GM19240 (cell line): ENCODE measurements at regions not wholly inside any gene's neighbourhood (a gene's known extent, or its start where the extent isn't known, plus 50 kb on each side); places are given as distances from the start of the nearest gene placed in this dataset.

ENCODE experiments used
- DNase-seq: peaks from one replicate; pipeline ENCODE4 v3.0.0; 2011; ENCODE audit warnings: low spot score; ENCODE audit not compliant: insufficient read length

DNA sequence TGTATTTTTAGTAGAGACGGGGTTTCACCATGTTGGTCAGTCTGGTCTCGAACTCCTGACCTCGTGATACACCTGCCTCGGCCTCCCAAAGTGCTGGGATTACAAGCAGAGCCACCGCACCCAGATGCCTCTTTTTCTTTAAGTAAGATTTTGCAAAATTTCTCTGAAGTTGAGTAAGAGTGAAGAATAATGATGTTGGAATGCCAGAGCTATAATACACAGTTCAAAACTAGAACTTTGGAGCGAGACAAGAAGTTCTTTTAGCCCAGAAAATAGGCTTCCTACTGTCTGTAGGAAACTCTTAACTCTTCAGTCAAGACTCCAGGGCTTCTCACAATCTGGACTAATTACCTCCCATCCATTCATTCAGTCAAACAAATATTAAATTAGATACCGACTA, 51.4 kb downstream of the MARCHF4 start:
- DNase-seq: no peak

DNA sequence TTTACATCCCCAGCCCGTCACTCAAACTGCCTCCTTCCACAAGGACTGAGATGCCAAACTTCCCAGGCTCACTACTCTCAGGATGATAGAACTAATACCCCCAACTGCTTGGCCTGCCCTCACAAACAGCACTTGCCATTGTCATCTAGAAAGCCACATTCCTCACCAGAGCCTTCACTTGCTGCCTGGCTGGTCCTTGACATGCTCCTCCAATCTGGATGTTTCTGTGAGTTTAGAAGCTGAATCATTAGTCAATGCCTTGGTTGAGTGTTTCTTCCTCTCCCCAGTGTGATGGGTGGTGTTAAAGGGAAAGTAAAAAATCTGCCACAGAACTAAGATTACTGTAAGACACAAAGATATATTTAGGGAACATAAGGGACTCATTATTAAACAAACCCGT, 52.5 kb downstream of the MARCHF4 start:
- DNase-seq: no peak

DNA sequence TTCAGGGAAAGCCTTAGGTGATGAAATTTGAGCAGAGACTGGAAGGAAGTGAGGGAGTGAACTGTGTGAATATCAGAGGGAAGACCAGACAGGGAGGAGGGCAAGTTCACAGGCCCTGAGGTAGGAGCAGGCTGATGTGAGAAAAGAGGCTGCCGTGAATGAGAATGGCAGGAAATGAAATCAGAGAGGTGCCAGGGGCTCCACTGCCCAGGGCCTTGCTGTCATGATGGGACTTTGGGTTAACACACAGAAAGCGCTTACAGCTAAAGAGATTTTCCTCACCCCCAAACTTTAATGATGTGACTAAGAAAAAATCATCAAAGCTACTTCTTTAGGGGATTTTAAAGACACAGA, 53.8 kb downstream of the MARCHF4 start:
- no peak for DNase-seq

DNA sequence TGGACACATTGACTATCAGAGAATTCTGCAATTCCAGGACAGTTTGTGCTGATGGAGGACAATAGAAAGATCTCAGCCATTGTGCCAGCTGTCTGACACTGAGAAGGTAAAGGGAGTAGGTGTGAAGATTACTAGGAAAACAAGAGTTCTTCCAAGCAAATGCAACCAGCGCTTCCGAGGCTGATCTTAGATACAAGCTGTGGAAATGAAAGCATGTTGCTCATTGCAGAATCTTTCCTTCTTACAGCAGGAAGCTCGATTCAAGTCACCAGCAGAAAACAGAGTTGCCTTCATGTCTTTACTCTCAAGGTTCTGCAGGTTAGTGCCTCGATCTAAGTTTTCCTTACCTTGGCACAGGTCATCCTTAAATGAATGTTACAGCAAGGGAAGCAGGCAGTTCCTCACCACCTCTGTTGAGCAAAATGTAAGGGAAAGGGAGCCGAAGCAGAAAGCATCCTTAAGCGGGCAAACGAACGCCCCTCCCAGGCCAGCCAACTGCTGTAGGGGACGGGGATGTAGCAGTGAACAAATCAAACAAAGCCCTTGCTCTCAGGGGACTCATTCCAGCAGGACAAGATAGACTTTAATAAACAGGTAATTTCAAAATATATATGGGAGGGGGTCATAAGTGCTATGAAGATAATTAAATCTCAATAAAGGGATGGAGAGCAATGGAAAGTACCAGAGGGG, 54.3 kb downstream of the MARCHF4 start:
- no peak for DNase-seq

DNA sequence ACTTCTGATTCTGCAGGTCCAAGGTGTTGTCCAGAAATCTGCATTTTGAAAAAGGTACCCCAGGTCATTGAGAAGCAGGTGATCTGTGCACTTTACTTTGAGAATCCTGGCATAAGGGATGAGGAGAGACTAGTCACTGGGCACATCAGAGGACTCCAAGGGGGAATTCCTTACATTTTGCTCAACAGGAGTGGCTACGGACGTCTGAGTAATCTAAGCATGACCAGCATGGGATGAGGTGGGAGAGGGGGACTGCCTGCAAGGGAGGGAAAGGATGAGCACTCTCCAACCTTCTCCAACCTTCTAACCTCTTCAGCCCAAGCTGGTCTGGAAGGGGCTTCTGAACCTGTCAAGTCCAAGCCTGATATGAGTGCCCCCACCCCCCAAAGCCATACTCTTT, 55.5 kb downstream of the MARCHF4 start:
- DNase-seq: no peak

DNA sequence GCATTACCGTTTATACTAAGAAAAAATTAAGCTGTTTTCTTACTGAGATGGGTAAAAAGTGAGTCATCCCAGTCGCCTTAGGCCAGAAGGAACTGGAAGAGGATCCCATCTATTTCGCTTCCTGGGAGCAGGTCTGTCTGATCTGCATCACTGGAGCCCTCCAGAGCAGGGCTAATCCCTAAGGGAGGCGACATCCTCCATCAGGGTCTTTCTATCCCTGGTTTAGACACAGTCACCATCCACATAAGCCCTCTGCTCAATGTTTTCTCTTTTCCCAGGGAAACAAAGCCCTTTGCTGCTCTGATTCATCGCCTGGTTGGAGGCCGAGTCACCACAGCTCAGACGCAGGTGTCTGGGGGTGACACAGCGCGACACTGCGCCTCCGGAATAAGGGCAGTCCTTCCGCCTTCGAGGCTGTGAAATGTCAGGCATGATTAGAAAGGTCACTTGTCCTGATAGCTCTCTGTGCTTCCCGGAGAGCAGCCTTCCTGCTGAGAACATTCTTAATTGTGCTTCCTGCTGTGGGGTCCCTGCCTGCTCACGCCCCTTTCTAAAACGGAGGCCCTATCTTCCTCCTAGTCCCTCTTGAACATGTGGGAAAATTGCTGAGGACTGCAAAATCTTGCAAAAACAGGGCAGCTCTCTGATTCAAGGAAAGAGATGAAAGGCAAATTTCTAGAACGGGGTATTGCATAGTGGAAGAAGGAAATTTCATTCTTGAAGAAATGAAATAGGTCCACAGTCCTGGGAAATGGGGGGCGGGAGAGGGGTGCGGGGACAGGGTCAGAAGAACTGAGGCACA, 56.3 kb downstream of the MARCHF4 start:
- no peak for DNase-seq

DNA sequence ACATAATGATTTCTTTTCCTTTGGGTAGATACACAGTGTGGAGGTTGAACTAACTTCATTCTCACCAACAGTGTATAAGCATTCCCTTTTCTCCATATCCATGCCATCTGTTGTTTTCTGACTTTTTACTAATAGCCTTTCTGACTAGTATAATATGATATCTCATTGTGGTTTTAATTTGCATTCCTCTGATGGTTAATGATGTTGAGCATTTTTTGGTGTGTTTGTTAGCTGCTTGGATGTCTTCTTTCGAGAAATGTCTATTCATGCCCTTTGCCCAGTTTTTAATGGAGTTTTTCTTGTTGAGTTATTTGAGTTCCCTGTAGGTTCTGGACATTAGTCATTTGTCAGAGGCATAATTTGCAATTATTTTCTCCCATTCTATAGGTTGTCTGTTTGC, 59.8 kb downstream of the MARCHF4 start:
- no peak for DNase-seq

DNA sequence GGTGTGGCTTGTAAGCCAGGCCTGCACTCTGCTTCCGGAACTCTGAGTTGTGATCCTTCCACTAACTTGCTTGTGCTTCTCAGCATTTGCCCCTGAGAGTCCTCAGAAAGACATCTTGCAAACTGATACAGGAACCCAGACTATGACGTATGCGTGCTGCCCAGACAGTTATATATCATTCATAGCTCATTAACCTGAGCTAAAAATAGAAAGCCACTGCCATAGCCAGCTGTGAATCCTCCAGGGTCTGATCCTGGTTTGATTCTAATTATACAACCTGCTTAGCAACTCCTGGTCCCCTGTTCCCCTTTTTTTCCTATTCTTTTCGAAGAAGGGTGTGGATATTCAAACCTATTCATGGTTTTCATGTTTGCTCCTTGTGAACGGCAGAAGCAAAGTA, 63.7 kb downstream of the MARCHF4 start:
- no peak for DNase-seq

DNA sequence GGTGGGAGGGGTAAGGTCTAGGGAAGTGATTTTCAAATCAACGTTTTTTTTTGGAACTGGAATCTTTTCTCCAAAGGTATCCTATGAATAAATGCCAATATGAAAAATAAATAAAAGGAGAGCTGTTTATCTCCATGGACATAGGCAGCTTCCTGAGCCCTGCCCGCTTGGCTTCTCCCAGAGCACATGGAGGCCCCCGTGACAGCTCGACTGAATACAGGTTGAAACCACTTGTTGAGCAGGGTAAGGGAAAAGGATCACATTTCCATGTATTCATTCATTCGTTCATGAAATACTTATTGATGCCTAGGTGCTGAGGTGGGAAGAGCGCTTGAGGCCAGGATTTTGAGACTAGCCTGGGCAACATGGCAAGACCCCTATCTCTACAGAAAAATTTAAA, 64.8 kb downstream of the MARCHF4 start:
- DNase-seq: no peak

DNA sequence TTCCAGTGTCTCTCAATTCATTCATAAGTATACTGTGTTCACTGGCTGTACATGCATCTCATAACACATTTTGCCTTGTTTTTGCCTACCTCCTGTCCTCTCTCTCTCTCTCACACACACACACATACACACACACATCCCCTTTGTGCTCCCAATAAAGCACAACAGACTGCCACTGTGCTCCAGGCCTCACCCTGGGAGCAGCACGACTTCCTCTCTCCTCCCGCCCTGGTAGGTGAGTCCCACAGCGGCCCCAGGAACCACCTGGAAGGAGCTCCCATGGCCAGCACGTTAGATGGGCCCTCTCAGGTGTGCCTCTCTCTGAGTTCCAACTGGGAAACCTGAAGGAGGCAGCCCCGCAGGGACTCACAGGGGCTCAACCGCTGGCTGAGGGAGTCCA, 65.4 kb downstream of the MARCHF4 start:
- no peak for DNase-seq

DNA sequence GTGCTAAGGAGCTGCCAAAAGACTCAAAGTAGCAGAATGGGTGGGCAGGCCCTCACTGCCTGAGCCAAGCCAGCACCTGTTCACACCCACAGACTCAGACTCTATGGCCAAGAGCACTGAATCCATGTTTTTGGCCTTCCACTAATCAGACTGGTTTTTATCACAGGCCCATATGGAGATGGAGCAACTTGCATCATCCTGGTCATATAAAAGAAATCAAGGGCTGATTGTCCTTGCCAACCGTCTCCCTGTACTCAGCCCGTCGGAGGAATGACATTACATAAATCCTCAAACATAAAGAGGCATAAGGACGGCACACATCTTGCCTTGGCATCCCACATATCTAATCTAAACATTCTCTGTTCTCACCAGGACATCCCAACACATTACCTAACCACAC, 66.7 kb downstream of the MARCHF4 start:
- no peak for DNase-seq

DNA sequence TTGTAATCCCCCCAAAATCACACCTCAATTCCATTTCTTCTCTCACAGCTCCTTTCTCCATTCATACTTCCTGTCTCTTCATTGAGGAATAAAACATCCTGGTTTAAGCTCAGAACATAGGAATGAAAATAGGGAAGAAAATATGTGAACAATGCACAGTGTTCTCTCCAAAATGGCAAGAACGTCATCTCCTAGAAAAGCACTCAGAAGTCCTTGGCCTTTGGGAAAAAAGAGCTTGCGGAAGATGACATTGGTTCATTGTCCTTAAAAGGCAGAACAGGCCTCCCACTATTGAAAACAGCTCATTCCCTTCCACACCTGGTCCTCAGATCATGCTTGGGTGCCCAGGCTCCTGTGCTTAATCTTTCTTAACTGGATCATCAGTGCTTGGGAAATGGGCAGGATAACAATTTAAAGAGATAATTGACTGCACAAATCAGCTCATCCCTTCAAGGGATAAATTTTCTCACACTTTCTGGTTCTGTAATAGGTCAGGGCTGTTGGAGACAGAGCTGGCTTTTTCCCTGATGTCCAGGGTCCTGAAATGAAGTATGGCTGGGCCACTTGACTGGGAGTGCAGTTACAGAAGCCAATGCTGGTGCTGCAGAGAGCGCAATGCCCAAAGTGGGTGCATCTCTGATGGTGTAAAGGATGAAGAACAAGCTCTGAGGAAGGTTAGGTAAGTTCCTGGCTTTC, 69.2 kb downstream of the MARCHF4 start:
- no peak for DNase-seq

DNA sequence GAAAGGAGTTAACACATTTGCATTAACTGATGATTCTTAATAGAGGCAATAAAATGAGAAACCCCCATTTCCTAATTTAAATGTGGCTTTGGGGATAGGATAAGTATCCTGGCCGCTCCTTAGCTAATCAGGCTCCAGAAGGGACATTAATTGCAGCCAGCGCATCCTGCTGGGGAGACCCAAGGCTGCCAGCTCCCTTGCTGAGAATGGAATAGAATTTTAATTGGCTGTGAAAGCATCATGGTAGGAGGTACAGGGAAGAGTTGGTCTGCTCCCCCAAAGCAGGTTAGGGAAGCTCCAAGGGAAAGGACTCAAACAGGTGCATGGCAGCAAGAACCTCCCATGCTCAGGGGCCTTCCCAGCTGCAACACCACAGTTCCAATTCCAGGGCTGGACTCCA, 71.4 kb downstream of the MARCHF4 start:
- no peak for DNase-seq

DNA sequence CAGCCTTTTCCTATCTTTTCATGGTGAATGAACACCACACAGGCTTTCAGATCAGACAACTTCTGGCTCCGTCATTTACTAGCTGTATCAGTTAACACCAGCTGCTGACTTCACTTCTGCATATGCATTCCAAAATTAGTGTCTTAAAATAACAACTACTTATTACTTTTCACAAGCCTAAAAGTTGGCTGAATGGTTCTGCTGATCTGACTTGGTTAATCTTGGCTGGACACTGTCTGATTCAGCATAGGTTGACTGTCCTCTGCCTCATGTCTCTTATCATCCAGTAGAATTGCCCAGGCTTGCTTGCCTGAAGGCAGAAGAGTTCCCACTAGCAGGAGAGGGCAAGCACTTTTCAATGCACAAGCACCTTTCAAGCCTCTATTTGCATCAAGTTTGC, 72.7 kb downstream of the MARCHF4 start:
- DNase-seq: no peak

DNA sequence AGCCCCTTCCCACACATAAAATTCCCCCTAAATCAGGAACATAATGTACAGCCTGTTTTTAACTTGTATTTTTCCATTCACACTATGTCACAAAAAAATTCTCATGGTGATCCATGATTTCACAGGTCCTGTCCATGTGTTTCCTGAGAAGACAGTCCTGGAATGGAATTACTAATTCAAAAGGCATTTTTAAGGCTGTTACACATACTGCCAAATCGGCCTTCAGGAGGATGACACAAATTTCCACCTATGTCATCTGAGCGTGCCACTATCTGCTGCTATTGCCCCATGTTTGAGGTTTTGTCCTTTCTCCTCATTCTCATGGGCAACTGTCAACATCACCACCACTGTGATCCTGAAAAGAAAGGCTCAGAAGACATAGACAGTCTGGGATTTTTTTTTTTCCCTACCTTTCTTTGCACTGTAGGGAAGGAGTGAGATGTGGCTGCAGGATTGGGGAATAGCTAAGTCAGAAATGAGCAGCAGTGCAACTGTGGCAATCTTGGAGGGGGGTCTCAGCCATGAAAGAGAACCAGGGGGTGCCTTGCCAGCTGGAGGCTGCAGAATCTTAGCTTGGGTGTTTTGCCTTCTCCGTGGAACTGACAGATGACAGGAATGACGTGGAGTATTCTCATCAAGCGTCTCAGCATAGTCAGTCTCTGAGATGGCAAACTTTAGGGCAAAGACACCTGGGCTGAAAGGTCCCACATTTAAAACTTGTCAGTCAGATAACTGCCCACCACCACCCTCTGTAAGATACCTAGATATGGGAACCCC, 73.4 kb downstream of the MARCHF4 start:
- DNase-seq: no peak

DNA sequence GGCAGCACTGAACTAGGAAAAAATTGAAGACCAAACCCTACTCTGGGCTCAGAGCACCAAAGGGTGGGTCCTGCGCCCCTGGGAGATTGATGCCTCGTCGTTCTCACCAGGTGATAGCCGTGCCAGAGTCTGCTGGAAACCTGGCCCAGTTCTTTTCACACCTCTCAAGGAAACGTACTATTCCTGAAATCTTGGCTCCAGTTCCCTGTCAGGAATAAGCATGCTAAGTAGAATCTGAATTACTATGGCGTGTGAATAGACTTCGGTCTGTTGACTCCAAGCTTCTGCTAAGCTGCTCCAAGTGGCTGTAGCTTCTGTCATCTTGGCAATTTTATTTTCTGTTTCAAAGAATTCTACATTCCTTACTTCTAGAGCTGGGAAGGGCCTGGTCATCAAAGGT, 75.4 kb downstream of the MARCHF4 start:
- DNase-seq: no peak

DNA sequence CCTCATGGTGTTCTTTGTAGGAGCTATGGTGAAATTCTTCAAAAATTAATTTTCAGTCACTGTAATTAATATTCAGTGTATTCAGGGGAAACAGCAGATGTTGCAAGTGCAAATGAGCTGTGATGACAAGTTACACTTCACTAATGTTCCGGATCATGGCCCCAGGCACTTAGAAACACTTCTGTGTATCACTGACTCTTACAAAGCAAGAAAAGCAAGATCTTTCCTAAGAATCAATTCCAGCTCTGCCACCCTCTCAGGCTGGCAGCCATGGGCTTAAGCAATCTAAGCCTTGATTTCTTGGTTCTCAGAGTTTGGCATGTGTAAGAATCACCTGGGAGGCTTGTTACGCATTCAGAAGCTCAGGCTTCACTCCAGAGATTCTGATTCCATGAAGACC, 78.0 kb downstream of the MARCHF4 start:
- no peak for DNase-seq

DNA sequence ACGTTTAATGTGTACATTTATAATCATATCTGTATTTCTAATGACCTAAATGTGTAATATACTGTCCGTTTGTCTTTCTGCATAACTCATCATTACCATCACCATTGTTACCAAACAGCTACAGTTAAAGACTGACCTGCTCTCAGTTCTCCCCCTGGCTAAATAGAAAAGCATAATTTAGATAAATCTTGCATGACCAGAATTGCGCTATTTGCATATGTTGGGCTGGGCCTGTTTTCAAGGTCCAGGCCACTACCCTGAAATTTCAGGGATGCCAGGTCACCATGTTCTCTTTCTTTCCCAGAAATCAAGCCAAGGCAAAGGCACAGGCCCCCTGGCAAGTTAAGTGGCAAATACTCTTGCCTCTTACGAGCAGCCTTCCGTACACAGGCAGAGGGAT, 78.4 kb downstream of the MARCHF4 start:
- DNase-seq: no peak

DNA sequence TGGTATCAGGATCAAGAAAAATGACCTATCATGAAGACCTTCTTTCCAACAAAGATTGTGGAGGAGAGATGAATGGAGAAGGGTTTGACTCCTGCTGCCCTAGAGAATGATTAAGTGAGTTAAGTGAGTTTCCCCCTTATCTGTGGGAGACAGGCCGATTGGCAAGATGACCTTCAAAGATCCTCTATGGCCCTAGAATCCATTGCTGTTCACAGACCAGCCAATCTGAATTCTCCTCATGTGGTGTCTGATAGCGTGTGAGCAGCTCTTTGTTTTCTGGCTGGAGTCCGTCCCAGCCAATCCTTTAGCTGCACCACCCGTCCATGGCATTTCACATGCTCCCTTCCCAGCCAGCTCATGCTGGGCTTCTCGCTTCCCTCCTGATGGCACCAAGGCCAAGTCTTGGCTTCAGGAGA, 79.4 kb downstream of the MARCHF4 start:
- no peak for DNase-seq

DNA sequence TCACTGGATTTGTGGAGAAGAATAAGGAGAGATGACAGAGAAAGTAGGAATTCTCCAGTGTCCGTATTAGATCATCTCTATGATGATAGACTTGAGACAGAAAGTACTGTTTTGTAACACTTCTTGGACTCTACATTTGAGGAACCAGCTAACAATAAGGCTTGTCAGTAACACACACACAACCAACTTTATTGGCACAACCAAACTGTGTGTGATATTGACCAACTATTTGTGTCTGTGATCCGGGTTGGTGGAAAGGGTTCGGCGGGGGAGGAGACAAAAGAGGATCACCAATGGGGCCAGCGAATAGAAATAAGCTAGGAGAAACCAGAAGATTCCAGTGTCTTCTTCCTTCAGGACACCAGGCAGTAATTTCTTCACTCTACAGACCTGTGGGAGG, 79.8 kb downstream of the MARCHF4 start:
- DNase-seq: no peak

DNA sequence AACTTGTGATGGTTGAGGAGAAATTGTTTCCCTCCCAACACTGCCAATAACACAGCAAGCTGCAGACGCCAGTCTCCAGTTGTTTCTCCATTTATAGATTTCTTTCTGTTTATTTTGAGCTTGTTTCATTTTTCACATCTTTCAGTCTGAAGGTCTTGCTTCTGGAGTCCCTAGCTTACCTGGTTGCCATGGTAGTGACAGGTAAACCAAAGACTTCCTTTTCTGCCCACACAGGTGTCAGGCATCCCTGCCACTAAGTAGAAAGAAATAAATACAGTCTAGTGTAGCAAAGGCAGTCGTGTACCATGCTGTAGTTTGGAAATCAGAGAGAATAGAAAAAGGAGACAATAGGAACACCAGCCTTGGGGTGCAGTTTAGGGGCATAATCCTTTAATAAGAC, 82.8 kb downstream of the MARCHF4 start:
- no peak for DNase-seq

DNA sequence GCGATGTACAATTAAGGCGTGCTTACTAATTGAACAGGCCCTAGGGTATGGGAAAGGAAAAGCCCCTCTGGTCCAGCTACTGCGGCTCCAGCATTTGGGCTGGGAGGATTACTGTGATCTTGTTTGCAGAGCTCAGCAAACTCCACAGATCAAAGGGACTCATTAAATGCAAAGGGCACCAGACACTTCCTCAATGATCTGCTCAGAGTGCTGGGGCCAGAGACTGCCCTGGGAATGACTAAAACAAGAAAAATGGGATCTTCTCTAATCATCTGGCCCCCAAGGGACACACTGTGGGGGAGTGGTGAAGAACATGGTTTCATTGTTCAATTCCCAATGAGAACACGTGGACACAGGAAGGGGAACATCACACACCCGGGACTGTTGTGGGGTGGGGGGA, 85.0 kb downstream of the MARCHF4 start:
- DNase-seq: no peak
